Panc1 (cell line): ENCODE measurements at regions not wholly inside any gene's neighbourhood (a gene's known extent, or its start where the extent isn't known, plus 50 kb on each side); places are given as distances from the start of the nearest gene placed in this dataset.

Experiments used
- POLR2AphosphoS5 ChIP-seq: IDR thresholded peaks from 2 replicates; pipeline ENCODE4 v1.6.1; 2012; ENCODE audit warnings: mild to moderate bottlenecking, low read depth, low read length, moderate library complexity
- SIN3A ChIP-seq: IDR thresholded peaks from 2 replicates; pipeline ENCODE4 v1.6.1; 2012; ENCODE audit warnings: low read depth, mild to moderate bottlenecking, low read length, moderate library complexity, borderline replicate concordance; ENCODE audit not compliant: insufficient read depth
- TCF7L2 ChIP-seq: IDR thresholded peaks from 2 replicates; pipeline ENCODE4 v1.6.1; 2011; ENCODE audit warnings: mild to moderate bottlenecking, low read depth, low read length, inconsistent platforms
- TF ChIP-seq, protein P1 (sequence below): fragments of 450-650 bp; IDR thresholded peaks from 2 replicates; pipeline ENCODE4 v1.5.1; 2017; ENCODE audit warnings: mild to moderate bottlenecking
- TF ChIP-seq, protein P2 (sequence below), 2 experiments: IDR thresholded peaks; 2 replicates each; pipeline ENCODE4 v1.6.1; 2011 to 2012; ENCODE audit warnings: low read depth in 2 of 2, control low read depth in 1 of 2, low read length in 1 of 2, mild to moderate bottlenecking in 1 of 2, moderate library complexity in 1 of 2; ENCODE audit not compliant: insufficient read depth in 1 of 2

GRCh38 chr7:84633-85020 is 107.7 kb upstream of the FAM20C start:
- TF ChIP-seq, protein P1, sequence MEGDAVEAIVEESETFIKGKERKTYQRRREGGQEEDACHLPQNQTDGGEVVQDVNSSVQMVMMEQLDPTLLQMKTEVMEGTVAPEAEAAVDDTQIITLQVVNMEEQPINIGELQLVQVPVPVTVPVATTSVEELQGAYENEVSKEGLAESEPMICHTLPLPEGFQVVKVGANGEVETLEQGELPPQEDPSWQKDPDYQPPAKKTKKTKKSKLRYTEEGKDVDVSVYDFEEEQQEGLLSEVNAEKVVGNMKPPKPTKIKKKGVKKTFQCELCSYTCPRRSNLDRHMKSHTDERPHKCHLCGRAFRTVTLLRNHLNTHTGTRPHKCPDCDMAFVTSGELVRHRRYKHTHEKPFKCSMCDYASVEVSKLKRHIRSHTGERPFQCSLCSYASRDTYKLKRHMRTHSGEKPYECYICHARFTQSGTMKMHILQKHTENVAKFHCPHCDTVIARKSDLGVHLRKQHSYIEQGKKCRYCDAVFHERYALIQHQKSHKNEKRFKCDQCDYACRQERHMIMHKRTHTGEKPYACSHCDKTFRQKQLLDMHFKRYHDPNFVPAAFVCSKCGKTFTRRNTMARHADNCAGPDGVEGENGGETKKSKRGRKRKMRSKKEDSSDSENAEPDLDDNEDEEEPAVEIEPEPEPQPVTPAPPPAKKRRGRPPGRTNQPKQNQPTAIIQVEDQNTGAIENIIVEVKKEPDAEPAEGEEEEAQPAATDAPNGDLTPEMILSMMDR: no peak
- TF ChIP-seq TCF7L2 (no peak), POLR2AphosphoS5 (no peak), SIN3A (no peak)
- TF ChIP-seq, protein P2, sequence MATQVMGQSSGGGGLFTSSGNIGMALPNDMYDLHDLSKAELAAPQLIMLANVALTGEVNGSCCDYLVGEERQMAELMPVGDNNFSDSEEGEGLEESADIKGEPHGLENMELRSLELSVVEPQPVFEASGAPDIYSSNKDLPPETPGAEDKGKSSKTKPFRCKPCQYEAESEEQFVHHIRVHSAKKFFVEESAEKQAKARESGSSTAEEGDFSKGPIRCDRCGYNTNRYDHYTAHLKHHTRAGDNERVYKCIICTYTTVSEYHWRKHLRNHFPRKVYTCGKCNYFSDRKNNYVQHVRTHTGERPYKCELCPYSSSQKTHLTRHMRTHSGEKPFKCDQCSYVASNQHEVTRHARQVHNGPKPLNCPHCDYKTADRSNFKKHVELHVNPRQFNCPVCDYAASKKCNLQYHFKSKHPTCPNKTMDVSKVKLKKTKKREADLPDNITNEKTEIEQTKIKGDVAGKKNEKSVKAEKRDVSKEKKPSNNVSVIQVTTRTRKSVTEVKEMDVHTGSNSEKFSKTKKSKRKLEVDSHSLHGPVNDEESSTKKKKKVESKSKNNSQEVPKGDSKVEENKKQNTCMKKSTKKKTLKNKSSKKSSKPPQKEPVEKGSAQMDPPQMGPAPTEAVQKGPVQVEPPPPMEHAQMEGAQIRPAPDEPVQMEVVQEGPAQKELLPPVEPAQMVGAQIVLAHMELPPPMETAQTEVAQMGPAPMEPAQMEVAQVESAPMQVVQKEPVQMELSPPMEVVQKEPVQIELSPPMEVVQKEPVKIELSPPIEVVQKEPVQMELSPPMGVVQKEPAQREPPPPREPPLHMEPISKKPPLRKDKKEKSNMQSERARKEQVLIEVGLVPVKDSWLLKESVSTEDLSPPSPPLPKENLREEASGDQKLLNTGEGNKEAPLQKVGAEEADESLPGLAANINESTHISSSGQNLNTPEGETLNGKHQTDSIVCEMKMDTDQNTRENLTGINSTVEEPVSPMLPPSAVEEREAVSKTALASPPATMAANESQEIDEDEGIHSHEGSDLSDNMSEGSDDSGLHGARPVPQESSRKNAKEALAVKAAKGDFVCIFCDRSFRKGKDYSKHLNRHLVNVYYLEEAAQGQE (IDR thresholded peaks at IDR 0.05; ENCODE audit: insufficient read depth in 1 of 2, low read depth in 2 of 2, low read length in 1 of 2): no peak
